Body of pancreas (tissue), 4 donors: ENCODE measurements at regions not wholly inside any gene's neighbourhood (a gene's known extent, or its start where the extent isn't known, plus 50 kb on each side); places are given as distances from the start of the nearest gene placed in this dataset.

Experiments used
- ATAC-seq: fragments of 150-250 bp; one replicate; pipeline ENCODE4 v1.9.1; 2016
- DNase-seq, 4 donors: peaks; one replicate each; pipeline ENCODE4 v3.0.0-alpha.2; 2019
- H3K27ac ChIP-seq, 4 donors: fragments of 200-600 bp; sonication (generic); 1 replicate in 3 of 4; 2 replicates in 1 of 4; pipeline versions ENCODE4 v1.5.1 to v1.6.1; 2016 to 2019; ENCODE audit warnings: mild to moderate bottlenecking in 1 of 4, mixed read lengths in 1 of 4, moderate library complexity in 1 of 4
- H3K27me3 ChIP-seq, 2 donors: fragments of 200-600 bp; sonication (generic); one replicate each; pipeline ENCODE4 v1.6.0; 2016; ENCODE audit warnings: mild to moderate bottlenecking in 1 of 2
- H3K36me3 ChIP-seq, 2 donors: fragments of 200-600 bp; sonication (generic); replicated peaks in 1 of 2; 2 replicates each; pipeline ENCODE4 v1.5.1; 2016; ENCODE audit warnings: low read depth in 2 of 2; ENCODE audit not compliant: insufficient read depth in 1 of 2
- H3K4me1 ChIP-seq: fragments of 200-600 bp; sonication (generic); one replicate; pipeline ENCODE4 v1.6.0; 2016
- H3K4me3 ChIP-seq, 2 donors: fragments of 200-600 bp; sonication (generic); 1 replicate in 1 of 2; 2 replicates in 1 of 2; pipeline ENCODE4 v1.5.1; 2016 to 2019
- H3K9me3 ChIP-seq, 3 donors: fragments of 200-600 bp; sonication (generic); 1 replicate in 2 of 3; 2 replicates in 1 of 3; pipeline ENCODE4 v1.5.1; 2016
- CTCF ChIP-seq, 7 experiments: fragments of 450-650 bp in 4 of 7; fragments of 200-600 bp in 3 of 7; sonication (generic) in 3 of 7; IDR thresholded peaks; one replicate each; pipeline ENCODE4 v1.5.1; 2016 to 2019; ENCODE audit warnings: antibody characterized with exemption in 7 of 7
- POLR2A ChIP-seq, 3 donors: fragments of 450-650 bp; IDR thresholded peaks; one replicate each; pipeline ENCODE4 v1.6.1; 2016; ENCODE audit warnings: antibody characterized with exemption in 3 of 3, mild to moderate bottlenecking in 2 of 3
- WGBS, 2 donors: methylation state at CpG; one replicate each; pipeline ENCODE4 v1.1.5; 2017; 5-methylcytosine and 5-hydroxymethylcytosine counted together
- intact Hi-C: fragments of 100-400 bp; cut with DNase I; formaldehyde crosslinking; loops from one replicate; pipeline ENCODE4 v1.15.1; 2023

GRCh38 chr3:168407381-168407780, 311.7 kb upstream of the GOLIM4 start:
- H3K9me3 ChIP-seq, result no peaks in the 10 kb centered on the region
- no peaks in the 10 kb centered on the region for H3K4me1 ChIP-seq
- intact Hi-C loops, result no loop called here
- H3K27ac ChIP-seq, result no peak overlapping the region
- H3K4me3 ChIP-seq, result no peak overlapping the region
- H3K27me3 ChIP-seq, result no peaks in the 10 kb centered on the region
- ATAC-seq (no peak), DNase-seq (no peak)
- no peaks in the 10 kb centered on the region for H3K36me3 ChIP-seq
- TF ChIP-seq POLR2A (IDR thresholded peaks at IDR 0.05) (no peak), CTCF (IDR thresholded peaks at IDR 0.05) (no peak)

- no peak for DNase-seq
- Histone ChIP-seq H3K27ac (no peak overlapping the region), H3K4me1 (no peaks in the 10 kb centered on the region), H3K36me3 (no peaks in the 10 kb centered on the region), H3K27me3 (no peaks in the 10 kb centered on the region), H3K9me3 (no peaks in the 10 kb centered on the region), H3K4me3 (no peak overlapping the region)
- no peak for ATAC-seq
- TF ChIP-seq POLR2A (IDR thresholded peaks at IDR 0.05) (no peak), CTCF (IDR thresholded peaks at IDR 0.05) (no peak)
- intact Hi-C loops, result no loop called here
- WGBS, 2 donors, result 100% methylated on average over 1 of the region's 1 CpG
Measured at GRCh38 chr3:168405288-168405687, 309.6 kb upstream of the GOLIM4 start.

- ATAC-seq (no peak), DNase-seq (no peak)
- H3K27me3 ChIP-seq, result no peaks in the 10 kb centered on the region
- no peaks in the 10 kb centered on the region for H3K36me3 ChIP-seq
- no peak overlapping the region for H3K27ac ChIP-seq
- H3K9me3 ChIP-seq, result no peaks in the 10 kb centered on the region
- intact Hi-C loops, result no loop called here
- no peaks in the 10 kb centered on the region for H3K4me1 ChIP-seq
- no peak for TF ChIP-seq POLR2A (IDR thresholded peaks at IDR 0.05)
- TF ChIP-seq CTCF (IDR thresholded peaks at IDR 0.05), result no peak
- H3K4me3 ChIP-seq, result no peak overlapping the region
Measured at GRCh38 chr3:168398371-168399025, 302.8 kb upstream of the GOLIM4 start.

GRCh38 chr3:168396861-168397260, 301.1 kb upstream of the GOLIM4 start:
- TF ChIP-seq CTCF (IDR thresholded peaks at IDR 0.05) (no peak), POLR2A (IDR thresholded peaks at IDR 0.05) (no peak)
- intact Hi-C loops, result no loop called here
- no peaks in the 10 kb centered on the region for H3K4me1 ChIP-seq

GRCh38 chr3:168395551-168395950, 299.8 kb upstream of the GOLIM4 start:
- Histone ChIP-seq H3K4me3 (no peak overlapping the region), H3K9me3 (no peaks in the 10 kb centered on the region), H3K4me1 (no peaks in the 10 kb centered on the region), H3K27ac (no peak overlapping the region), H3K27me3 (no peaks in the 10 kb centered on the region), H3K36me3 (no peaks in the 10 kb centered on the region)
- TF ChIP-seq POLR2A (IDR thresholded peaks at IDR 0.05), result no peak
- TF ChIP-seq CTCF (IDR thresholded peaks at IDR 0.05), result no peak
- ATAC-seq, result no peak
- WGBS, 2 donors, result 70 to 76% methylated on average over 2 of the region's 2 CpGs
- intact Hi-C loops, result no loop called here
- no peak for DNase-seq

More at GRCh38 chr3:168396861-168397260, 301.1 kb upstream of the GOLIM4 start:
- WGBS, 2 donors, result 59 to 69% methylated on average over 1 of the region's 1 CpG
- Histone ChIP-seq H3K4me3 (no peak overlapping the region), H3K27ac (no peak overlapping the region), H3K27me3 (no peaks in the 10 kb centered on the region), H3K9me3 (no peaks in the 10 kb centered on the region), H3K36me3 (no peaks in the 10 kb centered on the region)
- DNase-seq, result no peak
- no peak for ATAC-seq
